Uterus (tissue), 2 donors: ENCODE measurements at regions not wholly inside any gene's neighbourhood (a gene's known extent, or its start where the extent isn't known, plus 50 kb on each side); places are given as distances from the start of the nearest gene placed in this dataset.

Source experiments
- CTCF ChIP-seq, 4 experiments: fragments of 200-600 bp in 2 of 4; fragments of 450-650 bp in 2 of 4; sonication (generic) in 2 of 4; IDR thresholded peaks; one replicate each; pipeline ENCODE4 v1.5.1; 2016 to 2019; ENCODE audit warnings: antibody characterized with exemption in 4 of 4, mild to moderate bottlenecking in 2 of 4, moderate library complexity in 1 of 4
- POLR2A ChIP-seq, 2 donors: fragments of 450-650 bp; IDR thresholded peaks; one replicate each; pipeline ENCODE4 v1.6.1; 2016; ENCODE audit warnings: antibody characterized with exemption in 2 of 2, mild to moderate bottlenecking in 1 of 2, moderate library complexity in 1 of 2

- TF ChIP-seq POLR2A (IDR thresholded peaks at IDR 0.05) = no peak
- TF ChIP-seq CTCF (IDR thresholded peaks at IDR 0.05) = no peak
These were observed 402.3 kb downstream of the BRD1 start for GRCh38 chr22:49425356-49425755.
